Fibroblast of skin of right biceps (primary cell): ENCODE measurements at regions not wholly inside any gene's neighbourhood (a gene's known extent, or its start where the extent isn't known, plus 50 kb on each side); places are given as distances from the start of the nearest gene placed in this dataset.

Experiments used
- DNase-seq: peaks from one replicate; pipeline ENCODE4 v3.0.0-alpha.2; 2013

GRCh38 chr5:31097851-31098250, 95.6 kb upstream of the CDH6 start:
- no peak for DNase-seq

- peak; percentile 47 for DNase-seq
Observed at GRCh38 chr5:31096238-31096865, 97.1 kb upstream of the CDH6 start.

GRCh38 chr5:31095796-31096195, 97.7 kb upstream of the CDH6 start:
- DNase-seq, result no peak

- DNase-seq, result no peak
Observed at GRCh38 chr5:31091501-31091900, 102.0 kb upstream of the CDH6 start.

- no peak for DNase-seq
Observed at GRCh38 chr5:31090467-31090866, 103.0 kb upstream of the CDH6 start.

- DNase-seq, result no peak
Observed at GRCh38 chr5:31086839-31087415, 106.6 kb upstream of the CDH6 start.

- no peak for DNase-seq
Observed at GRCh38 chr5:31084871-31085270, 108.6 kb upstream of the CDH6 start.

- DNase-seq, result no peak
Observed at GRCh38 chr5:31083364-31083763, 110.1 kb upstream of the CDH6 start.

- DNase-seq, result no peak
Observed at GRCh38 chr5:31079668-31080067, 113.8 kb upstream of the CDH6 start.

GRCh38 chr5:31078956-31079355, 114.5 kb upstream of the CDH6 start:
- DNase-seq, result no peak

- DNase-seq, result no peak
Observed at GRCh38 chr5:31075981-31076380, 117.5 kb upstream of the CDH6 start.

GRCh38 chr5:31068287-31068686, 125.2 kb upstream of the CDH6 start:
- DNase-seq, result no peak

- DNase-seq, result peak; percentile 38
Observed at GRCh38 chr5:31066655-31067328, 126.7 kb upstream of the CDH6 start.

GRCh38 chr5:31064215-31064614, 129.3 kb upstream of the CDH6 start:
- no peak for DNase-seq

GRCh38 chr5:31062902-31063580, 130.4 kb upstream of the CDH6 start:
- no peak for DNase-seq

- DNase-seq, result no peak
Observed at GRCh38 chr5:31059889-31060288, 133.6 kb upstream of the CDH6 start.

- DNase-seq, result no peak
Observed at GRCh38 chr5:31054453-31054852, 139.0 kb upstream of the CDH6 start.

- DNase-seq, result no peak
Observed at GRCh38 chr5:31052937-31053658, 140.4 kb upstream of the CDH6 start.

- DNase-seq, result no peak
Observed at GRCh38 chr5:31051316-31051715, 142.2 kb upstream of the CDH6 start.

GRCh38 chr5:31049936-31050704, 143.4 kb upstream of the CDH6 start:
- DNase-seq, result no peak

GRCh38 chr5:31049461-31049860, 144.0 kb upstream of the CDH6 start:
- DNase-seq, result no peak
